GM12874 (cell line): ENCODE measurements at regions not wholly inside any gene's neighbourhood (a gene's known extent, or its start where the extent isn't known, plus 50 kb on each side); places are given as distances from the start of the nearest gene placed in this dataset.

Experiments
- CTCF ChIP-seq: IDR thresholded peaks from 2 replicates; pipeline ENCODE4 v1.5.1; 2011; ENCODE audit warnings: low read depth, mild to moderate bottlenecking, control low read depth, low read length, moderate library complexity; ENCODE audit not compliant: insufficient read depth

- no peak for TF ChIP-seq CTCF
These were observed 79.0 kb upstream of the USP25 start for GRCh38 chr21:15650735-15651134.

GRCh38 chr21:15651172-15651571 is 78.6 kb upstream of the USP25 start:
- no peak for TF ChIP-seq CTCF

DNA sequence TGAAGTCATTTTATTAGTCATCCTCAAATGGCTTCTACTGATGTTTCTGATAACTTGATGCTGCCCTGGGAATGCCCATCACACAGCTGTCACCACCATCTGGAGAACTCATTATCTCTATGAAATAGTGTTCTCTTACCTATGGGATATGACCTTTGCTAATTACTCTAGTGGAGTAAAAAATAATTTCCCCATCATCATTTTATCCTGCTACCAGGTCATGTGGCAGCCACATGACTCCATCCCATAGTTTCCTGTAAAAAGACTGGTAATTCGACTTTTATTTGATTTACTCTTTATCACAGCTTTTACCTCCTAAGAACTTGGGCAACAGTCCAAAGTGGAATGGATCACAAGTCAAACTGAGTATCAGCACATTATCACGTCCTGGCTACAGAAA is 76.1 kb upstream of the USP25 start:
- no peak for TF ChIP-seq CTCF

- TF ChIP-seq CTCF: no peak
These were observed 75.6 kb upstream of the USP25 start for GRCh38 chr21:15654171-15654570.

- TF ChIP-seq CTCF: no peak
These were observed 69.9 kb upstream of the USP25 start for GRCh38 chr21:15659753-15660422.

DNA sequence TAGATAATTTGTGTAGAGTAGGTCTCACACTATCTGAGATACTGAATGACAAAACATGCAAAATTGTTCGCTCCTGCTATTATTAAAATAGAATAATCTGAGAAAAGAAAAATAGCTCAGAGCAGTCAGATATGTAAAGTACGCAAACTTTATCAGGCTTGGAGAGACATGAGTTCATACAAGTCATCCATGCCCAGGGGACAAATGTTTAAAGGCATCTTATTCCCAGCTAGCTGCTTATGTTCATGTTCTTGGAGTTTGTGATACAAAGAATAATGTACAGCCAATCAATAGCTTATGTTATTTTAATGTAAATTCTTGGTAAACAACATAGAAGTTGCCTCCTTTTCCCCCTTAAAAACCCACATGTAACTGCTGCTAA is 69.4 kb upstream of the USP25 start:
- TF ChIP-seq CTCF: no peak

DNA sequence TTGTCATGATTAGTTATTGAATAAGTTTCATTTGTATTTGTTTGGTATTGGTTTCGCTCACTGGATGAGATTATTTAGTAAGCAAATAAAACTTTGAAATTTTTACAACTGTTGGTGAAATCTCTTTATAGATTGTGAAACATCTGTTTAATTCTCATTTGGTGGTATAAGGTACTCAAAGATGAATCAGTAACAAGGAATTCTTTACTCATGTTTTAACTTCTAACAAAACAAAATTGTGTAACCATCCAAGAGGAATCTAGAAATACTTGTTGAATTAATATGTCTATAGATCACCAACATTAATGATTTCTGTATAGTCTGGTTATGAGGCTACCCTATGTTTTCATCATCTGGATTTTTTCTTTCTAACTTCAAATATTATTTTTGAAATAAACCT is 62.8 kb upstream of the USP25 start:
- no peak for TF ChIP-seq CTCF
